WI38 (cell line): ENCODE measurements at regions not wholly inside any gene's neighbourhood (a gene's known extent, or its start where the extent isn't known, plus 50 kb on each side); places are given as distances from the start of the nearest gene placed in this dataset.

ENCODE experiments used
- H3K4me3 ChIP-seq: 2 replicates; pipeline ENCODE4 v1.5.1; 2011; ENCODE audit warnings: low read depth, mild to moderate bottlenecking, control low read depth, low read length
- CTCF ChIP-seq: IDR thresholded peaks from 2 replicates; pipeline ENCODE4 v1.5.1; 2012; ENCODE audit warnings: low read depth, mild to moderate bottlenecking, control low read depth, low read length

- no peak overlapping the region for H3K4me3 ChIP-seq
- no peak for TF ChIP-seq CTCF
Observed at GRCh38 chr1:82979593-82980236, 1019.2 kb downstream of the TTLL7 start.

- TF ChIP-seq CTCF = no peak
- H3K4me3 ChIP-seq = no peak overlapping the region
Observed at GRCh38 chr1:82978461-82979324, 1020.2 kb downstream of the TTLL7 start.

- TF ChIP-seq CTCF = no peak
- H3K4me3 ChIP-seq = no peak overlapping the region
Observed at GRCh38 chr1:82972841-82973553, 1025.9 kb downstream of the TTLL7 start.

- no peak for TF ChIP-seq CTCF
- H3K4me3 ChIP-seq = no peak overlapping the region
Observed at GRCh38 chr1:82969340-82969739, 1029.6 kb downstream of the TTLL7 start.

GRCh38 chr1:82962658-82963057 is 1036.3 kb downstream of the TTLL7 start:
- TF ChIP-seq CTCF = no peak
- no peak overlapping the region for H3K4me3 ChIP-seq

GRCh38 chr1:82950606-82951200 is 1048.2 kb downstream of the TTLL7 start:
- no peak overlapping the region for H3K4me3 ChIP-seq
- TF ChIP-seq CTCF = no peak
